Stimulated activated naive CD8-positive, alpha-beta T cell treated with anti-CD3 and anti-CD28 coated beads, Interleukin-15, amount 100 ng/mL, for 72 hours (primary cell): ENCODE measurements at regions not wholly inside any gene's neighbourhood (a gene's known extent, or its start where the extent isn't known, plus 50 kb on each side); places are given as distances from the start of the nearest gene placed in this dataset.
A peak's percentile ranks its signal among the peaks of the same experiment; 100 is the strongest.

Experiments
- ATAC-seq: fragments of 150-1000 bp; cut with Tn5 transposase; 2 replicates; pipeline ENCODE4 v1.10.0; 2021; ENCODE audit warnings: mild to moderate bottlenecking, moderate library complexity
- DNase-seq, 2 donors: peaks; one replicate each; pipeline ENCODE4 v3.0.0; 2021 to 2022
- H3K27ac Mint-ChIP-seq, 2 donors: one replicate each; pipeline ENCODE4 v1.8.0; 2022; ENCODE audit warnings: mild to moderate bottlenecking in 2 of 2, mixed read lengths in 2 of 2, moderate library complexity in 2 of 2
- H3K27me3 Mint-ChIP-seq: one replicate; pipeline ENCODE4 v1.8.0; 2022; ENCODE audit warnings: mixed read lengths
- H3K4me1 Mint-ChIP-seq: one replicate; pipeline ENCODE4 v1.8.0; 2022; ENCODE audit warnings: mild to moderate bottlenecking, mixed read lengths
- H3K4me3 Mint-ChIP-seq, 2 donors: one replicate each; pipeline ENCODE4 v1.8.0; 2022; ENCODE audit warnings: mild to moderate bottlenecking in 2 of 2, mixed read lengths in 2 of 2, moderate library complexity in 1 of 2
- H3K9me3 Mint-ChIP-seq, 2 donors: one replicate each; pipeline ENCODE4 v1.8.0; 2022; ENCODE audit warnings: mixed read lengths in 2 of 2

- no peak for ATAC-seq
- DNase-seq = no peak
Measured at GRCh38 chr6:37115236-37115895, 54.6 kb upstream of the PIM1 start.

GRCh38 chr6:37116326-37116725, 53.6 kb upstream of the PIM1 start:
- ATAC-seq = no peak
- no peak for DNase-seq
- no peaks in the 10 kb centered on the region for H3K9me3 Mint-ChIP-seq
- H3K27me3 Mint-ChIP-seq = peaks cover 8% of the 10 kb centered on the region
- peak overlapping the region in 1 of 2 donors; percentile 75 for H3K27ac Mint-ChIP-seq
- H3K4me3 Mint-ChIP-seq = no peak overlapping the region
- H3K4me1 Mint-ChIP-seq = no peaks in the 10 kb centered on the region

More at GRCh38 chr6:37115236-37115895, 54.6 kb upstream of the PIM1 start:
- H3K4me1 Mint-ChIP-seq = peaks cover 9% of the 10 kb centered on the region
- H3K27ac Mint-ChIP-seq = no peak overlapping the region
- H3K4me3 Mint-ChIP-seq = no peak overlapping the region
- H3K27me3 Mint-ChIP-seq = peaks cover 8% of the 10 kb centered on the region
- H3K9me3 Mint-ChIP-seq = no peaks in the 10 kb centered on the region

GRCh38 chr6:37119387-37119886, 50.5 kb upstream of the PIM1 start:
- peaks cover 5% of the 10 kb centered on the region for H3K4me1 Mint-ChIP-seq
- no peaks in the 10 kb centered on the region for H3K9me3 Mint-ChIP-seq
- no peak for DNase-seq
- no peak overlapping the region for H3K4me3 Mint-ChIP-seq
- peaks cover 15% of the 10 kb centered on the region for H3K27me3 Mint-ChIP-seq
- H3K27ac Mint-ChIP-seq = no peak overlapping the region
- no peak for ATAC-seq
